GM21367 (cell line): ENCODE measurements at regions not wholly inside any gene's neighbourhood (a gene's known extent, or its start where the extent isn't known, plus 50 kb on each side); places are given as distances from the start of the nearest gene placed in this dataset.
"Not testable (repeated sequence)": the region's sequence is repeated elsewhere in the genome, so short reads cannot be mapped to it uniquely, and the experiment has no call there.

Experiments used
- ATAC-seq: cut with Tn5 transposase; IDR thresholded peaks from one replicate; pipeline ENCODE4 v1.9.1; 2021; ENCODE audit not compliant: unreplicated experiment

DNA sequence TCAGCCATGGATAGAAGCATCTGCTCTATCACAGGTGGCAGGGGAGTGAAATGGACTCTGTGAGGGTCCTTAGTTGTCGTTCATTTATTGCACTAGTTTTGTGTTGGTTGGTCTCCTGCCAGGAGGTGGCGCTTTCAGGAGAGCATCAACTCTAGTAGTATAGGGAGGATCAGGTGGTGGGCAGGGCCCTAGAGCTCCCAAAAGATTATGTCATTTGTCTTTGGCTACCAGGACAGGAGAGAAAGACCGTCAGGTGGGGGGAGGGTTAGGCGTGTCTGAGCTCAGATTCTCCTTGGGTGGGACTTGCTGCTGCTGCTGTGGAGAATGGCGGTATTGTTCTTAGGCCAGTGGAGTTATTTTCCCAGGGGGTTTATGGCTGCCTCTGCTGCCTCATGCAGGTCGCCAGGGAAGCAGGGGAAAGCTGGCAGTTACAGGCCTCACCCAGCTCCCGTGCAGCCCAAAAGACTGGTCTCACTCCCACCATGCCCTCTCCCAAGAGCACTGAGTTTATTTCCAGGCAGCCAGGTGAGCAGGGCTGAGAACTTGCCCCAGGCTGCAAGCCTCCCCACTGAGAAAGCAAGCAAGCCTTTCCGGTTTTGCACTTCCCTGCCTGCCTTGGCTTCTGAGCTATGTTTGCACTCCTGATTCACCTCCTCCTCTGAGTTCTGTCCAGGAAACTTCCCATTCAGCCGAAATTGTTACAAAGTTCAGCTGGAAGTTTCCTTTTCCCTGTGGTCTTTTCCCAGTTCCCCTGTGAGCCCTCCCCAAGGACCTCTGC lies 317.3 kb downstream of the TAF11L14 start:
- ATAC-seq, result no peak

DNA sequence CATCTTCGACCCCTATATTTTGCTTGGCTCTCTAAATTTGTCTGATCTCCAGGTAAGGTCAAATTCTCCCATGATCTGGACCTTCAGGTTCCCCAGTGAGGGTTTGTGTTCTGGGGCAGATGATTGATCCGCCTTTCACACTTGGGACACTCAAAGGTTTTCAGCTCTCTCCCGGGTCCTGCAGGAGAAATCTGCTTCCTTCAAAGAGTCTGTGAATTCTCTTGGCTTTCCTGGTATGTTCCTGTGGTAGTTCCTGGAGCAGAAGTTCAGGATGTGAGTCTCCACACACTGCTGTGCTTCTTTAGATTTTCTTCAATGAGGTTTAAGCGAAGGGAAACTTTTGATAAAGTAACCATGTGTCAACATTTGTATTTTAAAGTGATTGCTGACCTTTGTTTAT lies 318.0 kb downstream of the TAF11L14 start:
- no peak for ATAC-seq

DNA sequence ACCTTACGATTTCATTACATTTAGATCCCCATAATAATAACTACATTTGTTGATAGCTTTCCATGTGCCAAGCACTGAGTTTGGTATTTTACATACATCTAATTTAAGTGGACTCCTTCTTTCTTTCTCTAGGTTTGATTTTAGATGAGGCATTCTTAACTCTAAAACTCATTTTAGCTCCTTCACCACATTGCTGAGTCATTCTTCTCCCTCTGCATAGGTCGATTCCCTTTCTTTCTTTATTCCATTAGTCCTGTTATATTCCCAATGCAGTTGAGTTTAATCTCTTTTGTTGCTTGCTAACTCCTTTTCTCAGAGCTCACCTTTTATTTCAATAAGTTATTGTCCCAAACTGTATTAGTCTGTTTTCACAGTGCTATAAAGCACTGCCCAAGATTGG lies 329.8 kb downstream of the TAF11L14 start:
- ATAC-seq, result no peak

DNA sequence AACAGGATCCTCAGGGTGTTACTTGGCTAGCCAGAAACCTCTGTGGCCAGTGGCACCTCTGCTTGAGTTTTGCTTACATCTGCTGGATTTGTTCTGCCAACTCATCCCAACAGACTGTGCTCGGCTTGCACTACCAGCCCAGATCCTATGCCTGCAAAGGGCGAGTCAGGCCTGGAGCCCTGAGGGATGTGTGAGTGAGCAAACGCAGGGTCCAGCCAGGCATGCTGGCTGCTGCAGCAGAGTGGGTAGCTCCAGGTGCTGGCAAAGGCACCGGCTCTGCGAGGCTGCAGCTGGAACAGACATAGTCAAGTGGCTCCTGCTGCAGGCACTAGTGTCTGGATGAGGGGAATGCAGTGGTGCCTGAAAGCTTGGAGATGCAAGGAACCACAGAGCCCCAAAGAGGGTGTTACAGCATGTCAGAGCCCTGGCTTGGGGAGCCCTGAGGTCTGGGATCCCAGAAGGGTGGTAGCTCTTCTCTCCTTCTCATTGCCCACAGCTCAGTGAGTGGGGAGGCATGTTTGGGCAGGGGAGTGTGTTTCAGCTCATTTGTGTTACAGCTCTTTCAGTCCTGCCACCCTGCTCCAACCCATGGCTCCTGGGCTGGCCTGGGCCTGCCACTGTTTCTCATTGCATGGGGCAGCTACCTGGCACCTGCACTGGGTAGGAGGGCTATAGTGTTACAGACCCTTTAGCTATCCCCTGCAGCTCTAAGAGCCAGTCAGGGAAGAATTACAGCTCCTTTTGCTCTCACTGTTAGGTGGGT lies 332.6 kb downstream of the TAF11L14 start:
- ATAC-seq, result no peak

DNA sequence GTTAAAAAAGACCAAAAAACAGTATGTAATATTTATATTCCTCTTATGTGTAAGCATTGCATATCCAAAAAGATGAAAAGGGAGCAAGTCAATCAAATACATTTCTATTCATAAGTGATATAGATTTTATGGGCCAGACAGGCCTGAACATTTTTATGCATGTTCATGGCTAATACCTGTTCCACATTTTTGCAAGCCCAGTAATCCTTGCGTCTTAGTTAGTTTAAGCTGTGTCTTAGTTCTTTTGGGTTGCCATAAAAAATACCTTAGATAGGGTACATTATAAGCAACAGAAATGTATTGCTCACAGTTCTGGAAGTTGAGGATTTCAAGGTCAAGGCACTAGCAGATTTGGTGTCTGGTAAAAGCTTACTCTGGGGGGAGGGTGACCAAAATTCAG lies 342.1 kb downstream of the TAF11L14 start:
- no peak for ATAC-seq

DNA sequence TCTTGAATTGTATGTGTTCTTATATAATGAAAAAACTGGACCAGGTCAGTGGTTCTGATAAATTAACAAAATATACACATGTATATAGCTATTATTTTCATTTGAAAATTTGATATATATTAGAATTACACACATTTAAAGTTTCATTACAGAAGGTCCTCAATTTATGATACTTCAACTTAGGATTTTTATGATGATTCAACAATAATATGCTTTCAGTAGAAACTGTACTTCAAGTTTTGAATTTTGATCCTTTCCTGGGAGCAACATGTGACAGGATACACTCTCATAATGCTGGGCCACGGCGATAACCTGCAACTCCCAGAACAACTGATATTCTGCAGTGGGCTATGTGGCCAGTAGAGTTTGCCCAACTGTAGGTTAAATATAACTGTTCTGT lies 344.7 kb downstream of the TAF11L14 start:
- ATAC-seq, result no peak

DNA sequence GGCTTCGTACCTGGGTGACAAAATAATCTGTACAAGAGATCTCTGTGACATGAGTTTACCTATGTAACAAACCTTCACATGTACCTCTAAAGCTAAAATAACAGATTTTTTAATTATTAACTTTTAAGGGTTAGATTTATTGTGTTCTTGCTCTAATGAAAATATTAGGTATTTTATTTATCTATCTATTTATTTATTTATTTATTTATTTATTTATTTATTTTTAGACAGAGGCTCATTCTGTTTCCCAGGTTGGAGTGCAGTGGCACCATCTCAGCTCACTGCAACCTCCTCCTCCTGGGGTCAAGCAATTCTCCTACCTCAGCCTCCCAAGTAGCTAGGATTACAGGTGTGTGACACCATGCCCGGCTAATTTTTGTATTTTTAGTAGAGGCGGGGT lies 348.4 kb downstream of the TAF11L14 start:
- ATAC-seq, result not testable (repeated sequence)

DNA sequence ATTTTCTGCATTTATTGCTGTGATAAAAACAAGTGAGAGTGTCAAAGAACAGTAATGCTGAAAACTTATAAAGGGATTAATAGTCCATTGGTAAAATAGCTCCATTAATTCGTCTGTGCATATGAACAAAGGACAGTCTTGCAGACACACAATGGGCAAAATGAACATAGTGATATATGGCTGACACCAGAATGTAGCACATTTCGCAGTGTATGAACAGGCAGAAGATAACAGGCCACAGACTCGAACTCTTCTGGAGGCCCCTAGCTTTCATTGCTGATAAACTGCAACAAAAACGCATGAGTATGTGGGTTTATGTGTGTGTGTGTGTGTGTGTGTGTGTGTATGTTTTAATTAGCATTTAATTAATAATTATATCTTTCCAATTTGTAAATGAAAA lies 354.8 kb downstream of the TAF11L14 start:
- ATAC-seq, result no peak

DNA sequence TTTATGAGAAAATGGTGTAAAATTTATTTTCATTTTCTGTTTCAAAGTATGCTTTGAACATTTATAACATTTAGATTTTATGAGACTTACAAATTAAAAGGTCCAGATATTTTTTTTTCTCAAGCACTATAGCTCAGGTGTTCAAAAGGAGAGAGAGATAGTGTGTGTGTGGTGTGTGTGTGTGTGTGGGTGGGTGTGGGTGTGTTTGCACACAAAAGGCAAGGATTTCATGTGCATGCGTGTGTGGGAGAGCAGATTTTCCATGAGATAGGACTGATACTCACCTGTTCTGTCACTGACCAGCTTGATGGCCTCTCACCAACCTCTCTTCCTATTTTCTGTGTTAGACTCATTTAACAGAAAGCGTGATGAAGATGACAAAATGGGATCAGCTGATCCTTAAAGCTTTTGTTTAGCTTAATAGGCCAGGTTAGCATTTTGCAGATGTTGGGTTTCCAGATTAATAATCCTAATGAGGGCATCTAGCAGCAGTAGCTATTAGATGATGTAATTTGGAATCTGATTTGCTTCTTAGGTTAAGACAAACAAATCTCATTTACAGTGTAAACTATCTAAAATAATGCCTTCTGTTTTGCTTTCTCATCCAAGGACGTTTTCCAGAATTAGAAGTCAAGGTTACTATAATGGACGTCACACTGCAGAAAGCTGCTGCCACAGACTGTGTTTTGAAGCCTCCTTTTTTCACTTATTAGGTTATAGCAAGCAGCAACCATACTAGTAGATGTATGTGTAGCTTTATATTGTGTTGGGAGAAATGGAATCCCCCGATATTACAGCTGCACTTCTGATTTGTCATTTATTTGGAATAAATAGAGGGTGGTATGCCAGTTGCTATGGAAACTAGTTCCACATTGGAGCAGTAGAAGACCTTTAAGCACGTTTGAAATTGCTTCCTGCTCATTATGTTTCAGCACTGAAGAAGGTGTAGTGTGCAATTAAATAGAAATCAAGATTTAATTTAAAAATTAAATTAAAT lies 355.6 kb downstream of the TAF11L14 start:
- ATAC-seq, result no peak

DNA sequence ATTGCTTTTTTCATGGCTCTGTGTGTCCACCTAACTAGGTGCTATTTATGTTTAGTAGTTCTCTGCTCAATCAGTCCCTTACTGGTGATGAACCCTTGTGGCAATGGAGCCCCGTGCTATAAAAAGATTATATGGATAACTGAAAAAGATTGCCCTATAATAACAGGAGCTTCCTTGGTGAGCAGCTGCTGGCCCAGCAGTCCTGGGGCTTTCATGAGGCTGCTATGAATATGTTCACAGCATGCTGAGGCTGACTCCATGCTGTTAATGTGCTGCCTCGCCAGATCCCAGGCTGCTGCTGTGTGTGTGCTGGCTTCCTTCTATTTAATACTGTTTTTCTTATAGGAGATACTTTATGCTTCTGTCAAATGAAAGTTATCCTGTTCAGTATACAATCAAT lies 357.5 kb downstream of the TAF11L14 start:
- no peak for ATAC-seq

DNA sequence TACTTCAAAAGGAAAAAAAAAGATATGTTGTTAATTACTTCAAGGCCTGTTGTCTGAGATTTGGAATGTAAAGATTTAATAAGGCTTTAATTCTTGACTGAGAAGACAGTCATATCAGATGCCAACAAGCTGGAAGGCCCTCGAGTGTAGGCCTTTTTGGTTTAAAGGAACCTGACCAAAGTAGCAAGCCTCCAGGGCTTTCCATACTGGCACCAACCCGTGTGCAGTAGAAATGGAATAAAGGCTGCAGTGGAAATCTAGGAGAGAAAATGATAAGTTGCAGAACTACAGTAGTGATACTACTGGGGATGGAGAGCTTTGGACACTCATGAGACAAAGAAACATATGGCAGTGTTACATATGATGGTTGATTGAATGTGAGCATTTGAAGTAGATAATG lies 358.0 kb downstream of the TAF11L14 start:
- ATAC-seq, result no peak

DNA sequence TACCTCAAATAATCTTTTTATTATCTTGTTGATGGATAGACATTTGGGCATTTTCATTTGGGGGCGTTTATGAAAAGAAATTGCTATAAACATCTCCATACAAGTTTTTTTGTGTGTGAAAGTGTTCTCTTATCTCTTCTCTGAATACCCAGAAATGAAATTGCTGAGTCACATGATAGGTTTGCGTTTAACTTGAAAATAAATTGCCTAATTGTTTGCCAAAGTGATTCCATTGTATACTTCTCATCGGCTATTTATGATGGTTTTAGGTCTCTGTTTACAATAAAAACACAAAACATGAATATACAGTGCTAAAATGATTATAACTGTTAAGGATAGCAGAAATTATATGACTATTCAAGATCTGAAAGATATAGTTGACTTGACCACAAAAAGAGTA lies 361.7 kb downstream of the TAF11L14 start:
- ATAC-seq, result no peak

DNA sequence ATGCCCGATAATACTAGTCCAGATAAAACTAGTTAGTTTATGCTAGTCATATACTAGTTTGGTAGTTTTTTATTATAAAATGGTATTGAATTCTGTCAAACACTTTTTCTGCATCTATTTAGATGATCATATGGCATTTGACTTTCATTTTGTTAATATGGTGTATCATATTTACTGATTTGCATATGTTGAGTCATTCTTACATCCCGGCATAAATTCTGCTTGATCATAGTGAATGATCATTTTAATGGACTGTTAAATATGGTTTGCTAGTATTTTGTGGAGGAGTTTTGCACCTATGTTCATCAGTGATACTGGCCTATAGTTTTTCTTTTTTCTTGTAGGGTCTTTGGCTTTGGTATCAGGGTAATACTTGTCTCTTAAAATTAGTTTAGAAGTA lies 365.6 kb downstream of the TAF11L14 start:
- ATAC-seq, result no peak

DNA sequence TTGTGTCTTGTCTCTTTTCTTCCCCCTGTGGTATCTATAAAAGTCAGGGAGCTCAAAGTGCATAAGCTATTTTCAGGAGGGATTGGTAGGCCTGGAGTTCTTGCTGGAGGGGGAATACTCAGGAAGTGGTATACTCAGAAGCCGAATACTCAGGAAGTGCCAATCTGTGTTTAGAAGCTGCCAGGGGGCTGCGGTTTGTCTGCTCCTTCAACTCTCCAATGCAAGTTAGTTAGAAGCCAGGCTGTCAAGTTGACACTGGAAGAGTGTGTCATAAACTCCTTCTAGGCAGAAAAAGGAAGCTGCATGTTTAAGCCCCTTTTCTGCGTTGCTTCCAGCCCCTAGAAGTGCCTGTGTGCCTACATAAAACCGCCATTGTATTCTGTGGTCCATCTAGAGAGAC lies 366.5 kb downstream of the TAF11L14 start:
- ATAC-seq, result no peak

DNA sequence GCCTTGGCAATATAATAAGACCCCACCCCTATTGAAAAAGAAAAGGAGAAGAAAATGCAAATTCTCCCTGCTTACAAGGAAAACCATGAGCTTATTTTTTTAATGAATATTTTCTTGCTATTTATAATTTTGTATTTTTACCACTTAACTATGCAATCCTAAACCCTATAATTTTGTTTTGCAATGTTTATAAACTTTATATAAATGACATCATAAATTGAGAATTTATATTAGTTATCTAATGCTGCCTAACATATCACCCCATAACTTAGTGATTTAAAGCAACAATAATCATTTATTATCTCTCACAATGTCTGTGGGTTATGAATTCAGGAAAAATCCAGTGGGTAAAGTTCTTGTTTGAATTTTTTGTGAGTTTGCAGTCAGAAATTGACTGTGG lies 369.1 kb downstream of the TAF11L14 start:
- no peak for ATAC-seq

DNA sequence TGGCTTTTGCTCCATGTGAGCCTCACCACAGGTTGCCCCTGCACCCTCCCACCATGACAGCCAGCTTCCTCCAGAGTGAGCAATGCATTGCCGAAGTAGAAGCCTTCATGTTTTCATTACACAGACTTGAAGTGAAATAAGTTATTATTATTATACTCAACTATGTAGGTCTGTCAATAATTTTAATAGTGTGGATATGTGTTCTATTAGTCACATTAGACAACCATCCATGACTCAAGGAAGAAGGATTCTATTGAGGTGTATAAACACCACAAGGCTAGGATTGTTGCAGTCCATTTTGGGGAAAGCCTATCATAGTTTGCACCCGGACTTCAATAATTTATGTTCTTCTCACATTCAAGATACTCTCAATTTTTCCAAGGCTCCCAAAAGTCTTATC lies 369.5 kb downstream of the TAF11L14 start:
- no peak for ATAC-seq

DNA sequence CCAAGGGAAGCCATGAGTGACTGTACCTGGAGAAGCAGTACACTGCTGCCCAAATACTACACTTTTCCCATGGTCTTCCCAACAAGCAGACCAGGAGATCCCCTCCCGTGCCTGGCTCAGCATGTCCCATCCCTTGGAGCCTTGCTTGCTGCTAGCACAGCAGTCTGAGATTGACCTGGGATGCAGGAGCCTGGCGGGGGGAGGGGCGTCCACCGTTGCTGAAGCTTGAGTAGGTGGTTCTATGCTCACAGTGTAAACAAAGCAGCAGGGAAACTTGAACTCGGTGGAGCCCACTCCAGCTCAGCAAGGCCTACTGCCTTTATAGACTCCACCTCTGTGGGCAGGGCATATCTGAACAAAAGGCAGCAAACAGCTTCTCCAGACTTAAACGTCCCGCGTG lies 372.0 kb downstream of the TAF11L14 start:
- not testable (repeated sequence) for ATAC-seq

DNA sequence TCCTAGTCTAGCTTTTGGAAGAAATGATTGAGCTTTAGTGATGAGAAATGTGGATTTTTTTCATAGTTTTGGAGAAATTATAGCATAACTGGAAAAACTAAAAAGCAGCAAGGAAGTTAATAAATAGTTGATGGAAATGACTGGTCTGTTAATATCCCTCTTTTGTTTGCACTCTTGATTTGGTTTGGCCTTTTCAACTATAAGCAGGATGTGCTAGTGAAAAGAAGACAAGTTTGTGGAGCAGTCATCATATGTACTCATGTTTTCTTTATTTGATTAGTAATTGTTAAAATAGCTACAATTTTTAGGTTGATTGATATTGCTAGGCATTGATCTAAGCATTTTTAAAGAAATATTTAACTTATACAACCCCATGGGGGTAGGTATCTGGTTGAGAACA lies 374.7 kb downstream of the TAF11L14 start:
- ATAC-seq, result no peak

DNA sequence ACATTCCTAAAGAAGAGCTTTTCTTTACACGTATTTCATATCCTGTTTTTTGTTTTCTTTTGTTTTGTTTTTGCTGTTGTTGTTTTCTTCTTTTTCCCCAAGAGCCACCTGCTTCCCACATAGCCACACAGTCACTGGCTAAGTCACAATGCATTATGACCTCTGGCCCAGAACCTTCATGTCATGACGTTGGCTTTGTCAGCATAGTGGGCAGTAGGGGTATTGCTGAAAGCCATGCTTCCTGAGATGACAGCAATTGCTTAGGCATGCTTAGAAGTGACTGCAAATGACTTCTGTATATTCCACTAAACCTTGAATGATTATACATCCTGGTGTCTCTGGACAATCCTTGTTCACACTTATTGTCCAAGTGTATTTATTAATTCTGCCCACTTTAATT lies 375.8 kb downstream of the TAF11L14 start:
- no peak for ATAC-seq

DNA sequence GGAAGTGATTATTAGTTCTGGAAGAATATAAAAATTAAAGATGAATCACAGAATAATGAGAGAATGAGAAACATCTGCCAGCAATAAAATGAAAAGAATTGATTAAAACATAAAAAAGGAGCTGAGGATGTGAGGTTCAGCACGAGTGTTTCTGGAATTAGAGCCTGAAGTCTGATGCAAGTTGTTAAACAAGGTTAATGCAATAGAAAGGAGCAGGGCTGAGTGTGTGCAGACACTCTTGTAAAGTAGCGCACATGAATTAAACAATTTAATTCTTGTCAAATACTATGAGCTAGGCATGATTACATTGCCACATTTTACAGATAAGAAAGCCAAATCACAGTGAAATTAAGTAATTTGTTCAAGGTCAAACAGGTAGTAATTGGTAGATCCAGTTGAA lies 384.2 kb downstream of the TAF11L14 start:
- no peak for ATAC-seq

DNA sequence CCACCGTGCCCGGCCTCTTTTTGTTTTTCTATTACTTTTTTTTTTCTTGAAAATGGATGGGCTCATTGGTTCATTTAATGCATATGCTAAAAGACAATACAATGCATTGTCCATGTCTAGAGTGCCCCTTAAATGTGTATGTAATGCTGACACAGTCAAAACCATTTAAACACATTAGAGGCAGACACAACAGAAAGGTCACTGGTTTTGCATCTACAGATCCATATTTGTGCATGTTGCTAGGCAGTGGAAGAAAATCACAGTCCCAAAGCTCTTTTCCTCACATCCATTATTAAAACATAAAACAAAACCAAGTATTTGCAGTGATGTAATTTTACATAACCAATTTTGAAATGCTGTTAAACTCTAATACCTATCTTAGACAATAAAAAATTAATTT lies 389.0 kb downstream of the TAF11L14 start:
- no peak for ATAC-seq
